Erythroblast (primary cell): ENCODE measurements at regions not wholly inside any gene's neighbourhood (a gene's known extent, or its start where the extent isn't known, plus 50 kb on each side); places are given as distances from the start of the nearest gene placed in this dataset.

Experiments used
- DNase-seq, 2 experiments: peaks; one replicate each; lab custom pipeline; 2025; lab: John Stamatoyannopoulos, UW
- GATA1 ChIP-seq: IDR thresholded peaks from 2 replicates; pipeline ENCODE4 v1.6.1; 2011; ENCODE audit warnings: low read depth, mild to moderate bottlenecking, control low read depth, low read length, moderate library complexity
- POLR2A ChIP-seq: IDR thresholded peaks from 2 replicates; pipeline ENCODE4 v1.6.1; 2011; ENCODE audit warnings: mild to moderate bottlenecking, low read length

DNA sequence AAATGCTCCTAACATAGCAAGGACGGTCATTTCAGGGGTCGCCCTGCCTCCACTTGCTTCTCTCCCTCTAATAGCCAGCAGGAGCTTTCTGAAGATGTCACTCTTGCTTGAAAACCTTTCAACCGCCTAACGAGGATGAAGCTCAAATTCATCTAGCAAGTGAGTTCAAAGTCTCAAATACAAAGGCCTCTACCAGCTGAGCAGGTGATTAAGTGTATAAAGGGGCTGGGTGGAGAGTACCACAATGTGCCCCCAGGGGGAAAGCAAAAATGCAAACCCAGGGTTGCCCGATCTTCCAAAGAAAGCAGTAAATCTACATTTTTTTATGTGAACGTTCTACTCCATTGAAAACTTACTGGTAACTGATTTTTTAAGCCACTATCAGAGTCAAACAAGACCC is 50.4 kb upstream of the GRIP2 start:
- no peak for DNase-seq
- TF ChIP-seq GATA1 (no peak), POLR2A (no peak)

- DNase-seq: no peak
These were observed 52.2 kb upstream of the GRIP2 start for GRCh38 chr3:14592390-14592789.

DNA sequence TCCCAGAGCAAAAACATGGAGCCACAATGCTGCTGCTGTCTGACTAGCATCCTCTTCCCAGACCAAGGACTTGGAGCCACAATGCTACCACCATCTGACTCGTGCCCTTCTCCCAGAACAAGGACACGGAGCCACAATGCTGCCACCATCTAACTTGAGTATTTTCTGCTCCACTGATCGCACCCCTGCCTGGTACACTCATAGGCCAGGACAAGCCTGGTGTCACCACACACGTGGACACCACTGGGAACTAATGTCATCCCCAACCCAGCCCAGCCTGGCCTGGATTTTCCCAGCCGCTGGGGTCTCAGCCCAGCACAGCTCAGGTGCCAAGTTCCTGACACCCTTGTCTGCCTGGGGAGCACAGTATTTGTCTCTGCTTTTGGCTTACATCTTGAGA is 52.7 kb upstream of the GRIP2 start:
- TF ChIP-seq POLR2A (no peak), GATA1 (no peak)
- no peak for DNase-seq

More at GRCh38 chr3:14592390-14592789, 52.2 kb upstream of the GRIP2 start:
- TF ChIP-seq POLR2A (no peak), GATA1 (no peak)

GRCh38 chr3:14594234-14594633 is 54.1 kb upstream of the GRIP2 start:
- TF ChIP-seq GATA1 (no peak), POLR2A (no peak)
- no peak for DNase-seq

DNA sequence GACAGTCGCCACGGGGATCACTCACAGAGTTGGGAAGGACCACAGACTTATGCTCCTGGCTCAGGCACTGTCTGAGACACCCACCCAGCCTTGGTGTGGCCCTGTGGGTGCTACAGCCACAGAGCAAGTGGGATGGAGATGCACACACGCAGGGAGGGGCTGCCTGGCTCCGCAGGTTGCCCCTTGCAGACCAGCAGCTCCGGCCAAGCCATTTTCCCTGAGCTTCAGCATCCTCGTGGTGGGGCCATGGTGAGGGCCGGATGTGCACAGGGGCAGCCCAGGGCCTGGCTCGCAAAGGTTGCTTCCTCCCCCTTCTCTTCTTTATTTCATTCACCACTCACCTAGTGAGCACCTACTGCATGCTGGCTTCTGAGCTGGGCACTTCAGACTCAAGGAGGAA is 55.4 kb upstream of the GRIP2 start:
- no peak for DNase-seq
- TF ChIP-seq GATA1: no peak
- TF ChIP-seq POLR2A: no peak

DNA sequence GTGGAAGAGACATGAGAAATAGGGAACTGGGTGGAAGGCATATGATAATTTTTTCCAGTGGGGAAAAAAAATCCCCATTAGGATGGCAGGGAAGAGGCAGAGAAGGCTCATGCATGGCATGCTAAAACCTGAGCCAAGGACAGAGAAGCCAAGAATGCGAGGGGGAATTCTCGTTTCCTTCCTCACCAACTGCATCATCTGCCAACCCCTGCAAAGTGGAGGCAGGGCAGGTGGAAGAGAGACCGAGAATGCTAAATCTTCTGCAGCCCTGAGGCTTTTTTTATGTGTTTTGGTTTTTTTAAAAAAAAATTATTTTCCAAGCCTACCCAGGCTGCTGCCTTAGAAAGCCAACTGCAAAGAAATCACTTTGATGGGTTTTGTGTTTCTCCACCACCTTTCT is 54.3 kb upstream of the CCDC174 start:
- no peak for TF ChIP-seq GATA1
- no peak for DNase-seq

GRCh38 chr3:14598143-14598569 is 53.4 kb upstream of the CCDC174 start:
- peak; percentile 36 to 49 for DNase-seq
- TF ChIP-seq POLR2A: no peak
- TF ChIP-seq GATA1: no peak

DNA sequence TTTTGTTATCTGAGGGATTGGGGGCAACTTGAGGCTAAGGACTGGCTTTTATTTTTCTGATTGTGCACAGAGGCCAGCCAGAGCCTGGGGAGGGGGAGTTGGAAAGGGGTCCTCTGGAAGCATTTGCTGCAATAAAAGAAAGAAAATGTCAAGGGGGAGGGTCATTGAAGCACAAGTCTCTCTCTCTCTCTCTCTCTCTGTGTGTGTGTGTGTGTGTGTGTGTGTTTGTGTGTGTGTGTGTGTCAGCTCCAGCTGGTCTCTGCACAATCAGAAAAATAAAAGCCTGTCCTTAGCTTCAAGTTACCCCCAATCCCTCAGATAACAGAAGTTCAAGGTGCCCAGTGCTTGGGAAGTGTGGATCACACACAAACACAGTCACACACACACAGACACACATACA is 52.1 kb upstream of the CCDC174 start:
- no peak for DNase-seq
- no peak for TF ChIP-seq GATA1
- TF ChIP-seq POLR2A: no peak

GRCh38 chr3:14600075-14600474 is 51.5 kb upstream of the CCDC174 start:
- no peak for DNase-seq
- TF ChIP-seq GATA1 (no peak), POLR2A (no peak)

DNA sequence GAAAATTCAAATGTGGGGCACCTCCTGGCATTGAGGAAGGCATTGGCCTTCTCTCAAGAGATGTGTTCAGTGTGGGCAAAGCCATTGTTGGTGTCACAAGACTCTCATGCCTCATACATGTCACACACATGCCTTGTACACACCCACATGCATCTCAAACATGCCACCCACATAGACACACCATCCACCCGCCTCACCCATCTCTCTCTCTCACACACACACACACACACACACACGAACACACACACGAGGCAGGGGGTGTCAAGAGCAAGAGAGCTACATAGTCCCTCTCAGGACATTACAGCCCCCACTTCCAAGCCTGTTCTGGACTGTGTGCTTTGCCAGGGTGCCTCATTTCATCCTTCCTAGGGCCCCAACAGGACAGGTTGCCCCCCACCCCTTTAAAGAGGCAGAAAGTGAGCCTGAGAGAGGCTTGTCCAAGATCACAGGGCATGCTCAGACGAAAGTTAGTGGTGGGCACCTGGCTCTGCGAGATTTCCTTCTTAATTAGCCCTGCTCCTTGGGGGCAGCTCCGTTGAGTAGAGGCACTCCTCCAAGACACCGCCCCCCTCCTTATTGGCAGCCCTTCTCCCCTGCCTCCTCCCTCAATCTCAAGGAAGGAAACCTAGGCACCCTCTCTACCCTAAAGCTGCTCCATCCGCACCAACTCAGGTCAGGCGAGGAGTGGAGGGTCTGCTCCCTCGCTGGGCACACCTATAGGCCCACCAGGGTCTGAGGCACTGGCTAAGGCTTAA is 50.5 kb upstream of the CCDC174 start:
- TF ChIP-seq POLR2A (no peak), GATA1 (no peak)
- no peak for DNase-seq

GRCh38 chr3:14601692-14602005 is 49.9 kb upstream of the CCDC174 start:
- TF ChIP-seq GATA1 (no peak), POLR2A (no peak)

More at GRCh38 chr3:14601692-14602005, 49.9 kb upstream of the CCDC174 start:
- DNase-seq: no peak
